GM12874 (cell line): ENCODE measurements at regions not wholly inside any gene's neighbourhood (a gene's known extent, or its start where the extent isn't known, plus 50 kb on each side); places are given as distances from the start of the nearest gene placed in this dataset.

Experiments
- CTCF ChIP-seq: IDR thresholded peaks from 2 replicates; pipeline ENCODE4 v1.5.1; 2011; ENCODE audit warnings: low read depth, mild to moderate bottlenecking, control low read depth, low read length, moderate library complexity; ENCODE audit not compliant: insufficient read depth

DNA sequence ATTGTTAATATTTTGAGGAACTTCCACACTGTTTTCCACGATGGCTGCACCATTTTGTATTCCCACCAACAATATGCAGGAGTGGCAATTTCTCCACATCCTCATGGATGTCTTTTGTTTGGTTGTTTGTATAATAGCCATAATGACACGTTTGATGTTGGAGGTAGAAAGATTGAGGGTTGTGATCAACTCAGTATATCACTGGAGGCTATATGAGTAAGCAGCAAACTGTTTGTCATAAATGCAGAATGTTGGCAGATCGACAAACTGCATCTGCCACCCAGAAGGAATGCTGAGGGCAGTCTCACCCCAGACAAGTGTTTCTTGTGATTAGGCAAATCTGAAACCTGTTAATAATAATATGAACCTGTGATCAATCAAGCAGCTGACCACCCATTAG lies 243.9 kb upstream of the WDFY3 start:
- TF ChIP-seq CTCF, result no peak

DNA sequence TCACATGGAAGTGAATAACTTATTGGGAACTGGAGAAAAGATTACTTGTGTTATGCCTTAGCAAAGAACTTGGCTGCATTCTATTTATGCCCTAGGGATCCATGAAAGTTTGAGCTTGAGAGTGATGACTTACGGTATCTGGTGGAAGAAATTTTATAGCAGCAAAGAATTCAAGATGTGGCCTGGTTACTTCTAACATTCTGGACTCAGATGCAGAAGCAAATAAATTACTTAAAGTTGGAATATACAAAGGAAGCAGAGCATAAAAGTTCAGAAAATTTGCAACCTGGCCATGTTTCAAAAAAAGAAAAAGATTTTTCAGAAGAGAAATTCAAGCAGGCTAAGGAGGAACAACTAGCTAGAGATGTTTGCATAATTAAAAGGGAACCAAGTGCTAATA lies 252.3 kb upstream of the WDFY3 start:
- no peak for TF ChIP-seq CTCF

DNA sequence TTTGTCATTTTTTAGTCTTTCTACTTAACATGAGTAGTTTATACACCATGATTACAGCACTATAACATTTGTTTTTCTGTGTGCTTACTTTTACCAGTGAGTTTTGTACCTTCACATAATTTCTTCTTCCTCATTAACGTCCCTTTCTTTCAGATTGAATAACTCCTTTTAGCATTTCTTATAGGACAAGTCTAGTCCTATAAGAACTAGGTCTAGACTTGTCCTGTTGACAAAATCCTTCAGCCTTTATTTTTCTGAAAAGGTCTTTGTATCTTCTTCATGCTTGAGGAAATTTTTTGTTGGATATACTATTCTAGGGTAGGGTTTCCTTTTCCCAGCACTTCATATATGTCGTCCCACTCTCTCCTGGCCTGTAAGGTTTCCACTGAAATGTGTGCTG lies 253.3 kb upstream of the ARHGAP24 start:
- no peak for TF ChIP-seq CTCF

DNA sequence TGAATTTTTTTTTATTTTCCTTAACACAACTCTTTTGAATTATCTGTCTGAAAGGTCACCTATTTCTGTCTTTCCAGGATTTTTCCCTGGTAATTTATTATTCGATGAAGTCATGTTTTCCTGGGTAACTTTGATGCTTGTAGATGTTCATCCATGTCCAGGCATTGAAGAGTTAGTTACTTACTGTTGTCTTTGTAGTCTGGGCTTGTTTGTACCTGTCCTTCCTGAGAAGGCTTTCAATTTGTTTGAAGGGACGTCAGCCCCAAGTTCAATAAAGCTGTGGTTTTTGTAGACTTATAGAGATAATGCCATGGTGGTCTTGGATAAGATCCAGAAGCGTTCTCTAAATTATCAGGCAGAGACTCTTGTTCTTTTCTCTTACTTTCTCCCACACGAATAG lies 252.4 kb upstream of the ARHGAP24 start:
- no peak for TF ChIP-seq CTCF

DNA sequence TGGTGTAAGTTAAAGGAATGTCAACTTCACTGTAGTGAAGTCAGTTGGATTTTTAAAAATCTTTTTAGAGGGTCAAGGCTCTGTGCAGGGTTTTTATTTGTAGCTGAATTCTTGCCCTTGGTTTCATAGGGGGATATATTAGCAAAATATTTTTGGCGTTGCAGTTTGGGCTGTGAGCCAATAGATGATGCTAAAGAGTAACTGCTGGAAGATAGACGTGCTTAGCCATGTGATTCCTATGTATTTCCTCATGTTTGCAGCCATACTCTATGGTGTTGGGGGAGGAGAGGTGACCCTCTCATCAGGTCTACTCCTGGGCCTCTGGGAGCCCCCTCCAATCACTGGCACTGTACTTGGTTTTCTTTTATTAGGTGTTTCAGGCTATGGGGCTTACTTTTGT lies 246.7 kb upstream of the ARHGAP24 start:
- peak; percentile 37 for TF ChIP-seq CTCF

DNA sequence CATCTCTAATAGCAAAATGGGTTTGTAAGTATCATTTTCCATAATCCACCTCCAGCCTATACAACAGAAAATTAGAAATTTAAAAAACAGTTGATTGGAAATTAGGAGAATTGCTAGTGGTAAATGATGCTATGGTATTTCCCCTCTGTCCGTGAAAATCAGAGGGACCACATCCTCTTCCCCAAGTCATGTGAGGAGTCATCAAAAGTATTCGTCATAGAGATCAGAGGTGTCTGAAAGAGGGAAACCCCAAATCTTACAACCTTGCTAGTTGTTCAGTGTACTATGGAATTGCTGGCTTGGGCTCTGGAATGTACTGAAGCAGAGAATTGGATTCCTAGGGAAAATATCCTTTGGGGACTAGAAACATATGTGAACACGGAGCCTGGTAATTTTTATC lies 241.4 kb upstream of the ARHGAP24 start:
- no peak for TF ChIP-seq CTCF

DNA sequence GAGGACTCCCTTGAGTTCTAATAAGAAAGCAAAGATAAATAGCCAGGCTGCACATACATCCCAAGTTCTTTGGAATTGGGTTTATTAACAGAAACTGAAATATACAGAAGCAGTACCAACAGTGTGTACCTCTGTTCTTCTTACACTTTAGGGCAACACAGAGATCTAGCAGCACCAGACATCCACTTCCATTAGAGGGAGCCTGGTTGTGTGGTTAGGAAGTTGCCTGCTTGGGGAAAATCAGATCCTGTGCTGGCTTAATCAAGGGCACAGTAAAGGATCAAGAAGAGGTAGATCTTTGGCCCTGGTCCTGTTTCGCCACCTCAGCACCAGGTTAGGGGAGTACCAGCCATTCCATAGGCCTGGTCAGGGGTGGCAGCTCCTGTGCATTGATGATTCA lies 231.1 kb upstream of the ARHGAP24 start:
- no peak for TF ChIP-seq CTCF

- no peak for TF ChIP-seq CTCF
Measured at GRCh38 chr4:85244638-85245037, 230.3 kb upstream of the ARHGAP24 start.
